Right lobe of liver (tissue), 6 donors: ENCODE measurements at regions not wholly inside any gene's neighbourhood (a gene's known extent, or its start where the extent isn't known, plus 50 kb on each side); places are given as distances from the start of the nearest gene placed in this dataset.

Experiments used
- ATAC-seq, 4 donors: fragments of 200-7000 bp; cut with Tn5 transposase; one replicate each; pipeline ENCODE4 v1.9.1; 2020; ENCODE audit warnings: mild to moderate bottlenecking in 4 of 4, moderate library complexity in 4 of 4
- DNase-seq, 3 donors: peaks; one replicate each; pipeline ENCODE4 v3.0.0-alpha.2; 2020
- H3K27ac ChIP-seq, 3 donors: fragments of 200-600 bp; one replicate each; pipeline ENCODE4 v1.8.0; 2022
- H3K27me3 ChIP-seq, 2 donors: fragments of 200-600 bp; one replicate each; pipeline ENCODE4 v1.8.0; 2022
- H3K36me3 ChIP-seq, 4 donors: fragments of 200-600 bp; sonication (generic) in 1 of 4; one replicate each; pipeline versions ENCODE4 v1.5.1 to v1.8.0; 2017 to 2022; ENCODE audit warnings: control low read depth in 1 of 4
- H3K4me1 ChIP-seq, 4 donors: fragments of 200-600 bp; sonication (generic) in 1 of 4; one replicate each; pipeline versions ENCODE4 v1.5.1 to v1.8.0; 2017 to 2022; ENCODE audit warnings: control low read depth in 1 of 4
- H3K4me3 ChIP-seq, 3 donors: fragments of 200-600 bp; one replicate each; pipeline ENCODE4 v1.8.0; 2022
- H3K9me3 ChIP-seq, 4 donors: fragments of 200-600 bp; sonication (generic) in 1 of 4; one replicate each; pipeline versions ENCODE4 v1.5.1 to v1.8.0; 2017 to 2022; ENCODE audit warnings: control low read depth in 1 of 4
- POLR2A ChIP-seq: fragments of 450-650 bp; IDR thresholded peaks from one replicate; pipeline ENCODE4 v1.6.1; 2017; ENCODE audit warnings: antibody characterized with exemption, mild to moderate bottlenecking
- WGBS: methylation state at CpG from one replicate; pipeline ENCODE4 v1.1.6; 2018; ENCODE audit warnings: low coverage, low lambda C conversion rate; ENCODE audit not compliant: insufficient coverage; ENCODE audit errors: missing lambda C conversion rate; 5-methylcytosine and 5-hydroxymethylcytosine counted together
- intact Hi-C, 2 donors: fragments of 100-400 bp; cut with DNase I; formaldehyde crosslinking; loops; one replicate each; pipeline versions ENCODE4 v1.11.2 to v1.14.1; 2022
- TF ChIP-seq, protein P1 (sequence below), 4 donors: fragments of 200-600 bp in 3 of 4; fragments of 450-650 bp in 1 of 4; IDR thresholded peaks; one replicate each; pipeline versions ENCODE4 v1.5.1 to v1.8.0; 2016 to 2022; ENCODE audit warnings: antibody characterized with exemption in 4 of 4, mild to moderate bottlenecking in 2 of 4
- donor health status: DM: no; HTN: yes; CAD: no.
- donor health status: DM: no; HTN: no; CAD: no.
- donor health status: DM: no; HTN: no; CAD: no.
- donor health status: DM: no; HTN: yes; CAD: no.
- donor health status: DM: no; HTN: yes; CAD: no.

DNA sequence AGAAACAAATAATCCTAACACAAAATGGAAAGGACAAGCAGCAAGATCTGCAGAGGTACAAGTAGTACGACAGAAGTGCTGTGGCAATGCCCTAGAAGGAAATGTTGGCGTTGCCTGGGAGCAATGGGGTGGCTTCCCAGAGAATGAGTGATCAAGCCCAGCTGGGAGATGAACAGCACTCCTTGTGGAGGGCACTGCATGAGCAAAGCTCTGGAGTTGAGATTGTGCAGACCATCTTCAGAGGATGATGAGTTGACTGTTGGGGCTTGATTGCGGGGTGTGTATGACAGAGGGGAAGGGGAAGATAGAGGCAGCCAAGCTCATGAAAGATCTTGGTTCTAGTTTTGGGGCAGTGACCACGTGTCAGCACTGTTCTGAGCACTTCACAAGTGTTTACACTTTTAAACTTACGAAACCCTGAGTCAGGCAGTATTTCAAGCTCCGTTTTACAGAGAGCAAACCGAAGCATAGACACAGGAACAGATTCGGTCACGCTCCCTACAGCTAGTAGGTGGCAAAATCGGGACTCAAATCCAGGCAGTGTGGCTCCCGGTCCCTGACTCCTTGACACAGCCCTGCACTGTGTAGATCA lies 127.2 kb upstream of the LHX5 start:
- no peak overlapping the region for H3K4me3 ChIP-seq
- TF ChIP-seq, protein P1, sequence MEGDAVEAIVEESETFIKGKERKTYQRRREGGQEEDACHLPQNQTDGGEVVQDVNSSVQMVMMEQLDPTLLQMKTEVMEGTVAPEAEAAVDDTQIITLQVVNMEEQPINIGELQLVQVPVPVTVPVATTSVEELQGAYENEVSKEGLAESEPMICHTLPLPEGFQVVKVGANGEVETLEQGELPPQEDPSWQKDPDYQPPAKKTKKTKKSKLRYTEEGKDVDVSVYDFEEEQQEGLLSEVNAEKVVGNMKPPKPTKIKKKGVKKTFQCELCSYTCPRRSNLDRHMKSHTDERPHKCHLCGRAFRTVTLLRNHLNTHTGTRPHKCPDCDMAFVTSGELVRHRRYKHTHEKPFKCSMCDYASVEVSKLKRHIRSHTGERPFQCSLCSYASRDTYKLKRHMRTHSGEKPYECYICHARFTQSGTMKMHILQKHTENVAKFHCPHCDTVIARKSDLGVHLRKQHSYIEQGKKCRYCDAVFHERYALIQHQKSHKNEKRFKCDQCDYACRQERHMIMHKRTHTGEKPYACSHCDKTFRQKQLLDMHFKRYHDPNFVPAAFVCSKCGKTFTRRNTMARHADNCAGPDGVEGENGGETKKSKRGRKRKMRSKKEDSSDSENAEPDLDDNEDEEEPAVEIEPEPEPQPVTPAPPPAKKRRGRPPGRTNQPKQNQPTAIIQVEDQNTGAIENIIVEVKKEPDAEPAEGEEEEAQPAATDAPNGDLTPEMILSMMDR (IDR thresholded peaks at IDR 0.05) = no peak
- no peak for TF ChIP-seq POLR2A
- no peaks in the 10 kb centered on the region for H3K4me1 ChIP-seq
- no peak for ATAC-seq
- H3K27me3 ChIP-seq = no peaks in the 10 kb centered on the region
- H3K27ac ChIP-seq = no peak overlapping the region
- DNase-seq = no peak
- intact Hi-C loops = no loop called here
- H3K9me3 ChIP-seq = no peaks in the 10 kb centered on the region
- H3K36me3 ChIP-seq = no peaks in the 10 kb centered on the region
- 34% methylated on average over 5 of the region's 11 CpGs for WGBS

DNA sequence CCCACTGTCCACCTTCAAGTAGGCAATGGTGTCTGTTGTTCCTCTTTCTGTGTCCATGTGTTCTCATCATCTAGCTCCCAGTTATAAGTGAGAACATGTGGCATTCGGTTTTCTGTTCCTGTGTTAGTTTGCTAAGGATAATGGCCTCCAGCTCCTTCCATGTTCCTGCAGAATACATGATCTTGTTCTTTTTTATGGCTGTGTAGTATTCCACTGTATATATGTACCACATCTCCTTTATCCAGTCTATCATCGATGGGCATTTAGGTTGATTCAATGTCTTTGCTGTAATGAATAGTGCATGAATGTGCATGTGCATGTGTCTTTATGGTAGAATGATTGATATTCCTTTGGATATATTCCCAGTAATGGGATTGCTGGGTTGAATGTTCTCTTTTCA lies 123.3 kb upstream of the LHX5 start:
- H3K4me3 ChIP-seq = no peak overlapping the region
- TF ChIP-seq, protein P1 (IDR thresholded peaks at IDR 0.05) = no peak
- TF ChIP-seq POLR2A = no peak
- intact Hi-C loops = no loop called here
- no peaks in the 10 kb centered on the region for H3K4me1 ChIP-seq
- ATAC-seq (no peak), DNase-seq (no peak)
- H3K36me3 ChIP-seq = no peaks in the 10 kb centered on the region
- H3K27ac ChIP-seq = no peak overlapping the region
- no peaks in the 10 kb centered on the region for H3K9me3 ChIP-seq
- no peaks in the 10 kb centered on the region for H3K27me3 ChIP-seq
- 30% methylated on average over 2 of the region's 2 CpGs for WGBS

DNA sequence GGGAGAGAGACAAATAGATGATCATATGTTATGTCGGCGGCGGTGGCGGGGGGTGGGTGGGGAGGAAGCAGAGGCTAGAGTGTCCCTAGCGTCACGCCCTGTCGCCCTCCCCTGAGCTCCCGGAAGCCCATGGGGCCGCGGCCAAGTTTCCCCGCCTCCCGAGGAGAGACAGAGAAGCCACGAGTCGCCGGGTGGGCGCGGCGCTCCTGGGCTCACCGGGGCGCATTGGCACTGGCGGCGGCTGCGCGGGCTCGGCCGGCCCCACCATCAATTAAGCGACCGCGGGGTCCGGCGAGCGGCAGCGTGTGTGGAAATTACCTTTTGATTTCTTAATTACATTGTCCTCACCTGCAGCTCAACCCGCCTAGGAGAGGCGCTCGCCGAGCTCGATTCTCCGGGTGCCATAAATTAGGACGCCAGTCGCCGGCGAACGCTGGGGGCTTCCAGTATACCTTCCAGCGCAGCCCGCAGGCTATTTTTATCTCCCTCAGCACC lies 119.9 kb upstream of the LHX5 start:
- intact Hi-C loops = no loop called here
- H3K36me3 ChIP-seq = no peaks in the 10 kb centered on the region
- H3K4me3 ChIP-seq = no peak overlapping the region
- no peaks in the 10 kb centered on the region for H3K27me3 ChIP-seq
- no peak overlapping the region for H3K27ac ChIP-seq
- 6% methylated on average over 18 of the region's 46 CpGs for WGBS
- peak in 2 of 3 donors; percentile 23 to 50 for DNase-seq
- H3K4me1 ChIP-seq = no peaks in the 10 kb centered on the region
- TF ChIP-seq, protein P1 (IDR thresholded peaks at IDR 0.05) = no peak
- TF ChIP-seq POLR2A = no peak
- ATAC-seq = no peak
- H3K9me3 ChIP-seq = no peaks in the 10 kb centered on the region

DNA sequence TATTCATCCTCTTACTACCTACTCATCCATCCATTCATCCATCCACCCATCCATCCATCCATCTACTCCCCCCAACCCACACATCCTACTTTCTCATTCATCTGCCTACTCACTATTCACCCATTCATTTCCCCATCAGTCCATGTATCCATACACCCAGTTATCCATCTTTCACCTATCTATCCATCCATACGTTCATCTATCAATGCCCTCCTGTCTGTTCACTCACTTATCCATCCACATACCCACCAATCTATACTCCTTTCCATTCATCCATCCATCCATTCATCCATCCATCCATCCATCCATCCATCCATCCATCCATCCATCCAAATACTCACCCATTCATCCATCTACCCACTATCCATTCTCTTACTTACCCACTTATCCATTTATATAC lies 117.8 kb upstream of the LHX5 start:
- no peak for DNase-seq
- 32% methylated on average over 1 of the region's 1 CpG for WGBS
- TF ChIP-seq, protein P1 (IDR thresholded peaks at IDR 0.05) = no peak
- no peak for TF ChIP-seq POLR2A
- Histone ChIP-seq H3K4me3 (no peak overlapping the region), H3K9me3 (no peaks in the 10 kb centered on the region), H3K4me1 (no peaks in the 10 kb centered on the region), H3K36me3 (no peaks in the 10 kb centered on the region), H3K27ac (no peak overlapping the region), H3K27me3 (no peaks in the 10 kb centered on the region)
- intact Hi-C loops = no loop called here
- no peak for ATAC-seq

DNA sequence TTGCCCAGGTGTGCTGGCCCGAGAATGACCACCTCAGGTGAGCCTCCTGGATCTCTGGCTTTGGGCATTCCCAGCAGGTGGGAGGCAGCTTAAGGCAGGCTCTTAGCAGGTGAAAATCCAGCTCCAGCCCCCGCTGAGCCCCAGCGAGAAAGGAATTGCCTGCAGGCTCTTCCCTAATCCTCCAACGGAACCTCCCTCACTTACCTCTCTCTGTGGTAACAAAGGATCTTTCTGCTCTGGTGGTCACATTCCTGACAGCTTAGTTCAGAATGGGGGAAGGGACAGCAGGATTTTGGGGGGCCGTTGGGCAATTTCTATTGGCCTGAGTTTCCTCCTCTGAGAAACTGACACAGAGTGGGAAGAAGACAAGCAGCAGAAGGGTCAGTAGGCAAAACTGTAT lies 116.0 kb upstream of the LHX5 start:
- intact Hi-C loops = no loop called here
- no peaks in the 10 kb centered on the region for H3K36me3 ChIP-seq
- H3K27ac ChIP-seq = no peak overlapping the region
- WGBS = 2% methylated on average over 5 of the region's 5 CpGs
- H3K9me3 ChIP-seq = no peaks in the 10 kb centered on the region
- ATAC-seq = no peak
- TF ChIP-seq, protein P1 (IDR thresholded peaks at IDR 0.05) = no peak
- TF ChIP-seq POLR2A = no peak
- no peaks in the 10 kb centered on the region for H3K4me1 ChIP-seq
- no peak for DNase-seq
- no peak overlapping the region for H3K4me3 ChIP-seq
- H3K27me3 ChIP-seq = no peaks in the 10 kb centered on the region
